ENCODE measurements at regions not wholly inside any gene's neighbourhood (a gene's known extent, or its start where the extent isn't known, plus 50 kb on each side); places are given as distances from the start of the nearest gene placed in this dataset.

- H3K4me3 ChIP-seq (ENCODE audit: low read depth in 1 of 2, low read length in 2 of 2): no peak overlapping the region
- no peak overlapping the region for H2AFZ ChIP-seq (ENCODE audit: low read depth, low read length)
- no peak overlapping the region for H3K9ac ChIP-seq (ENCODE audit: low read depth, low read length)
- H4K20me1 ChIP-seq (ENCODE audit: insufficient read depth, low read length): no peaks in the 10 kb centered on the region
- no peak overlapping the region for H3K4me2 ChIP-seq (ENCODE audit: insufficient read depth, low read length)
- H3K4me1 ChIP-seq (ENCODE audit: insufficient read depth, low read length): no peaks in the 10 kb centered on the region
- ATAC-seq (ENCODE audit: insufficient read depth, low read depth): no peak
- no peaks in the 10 kb centered on the region for H3K36me3 ChIP-seq (ENCODE audit: insufficient read depth, low read length)
- H3K79me2 ChIP-seq (ENCODE audit: insufficient read depth, low read length): no peaks in the 10 kb centered on the region
- TF ChIP-seq, protein P1, sequence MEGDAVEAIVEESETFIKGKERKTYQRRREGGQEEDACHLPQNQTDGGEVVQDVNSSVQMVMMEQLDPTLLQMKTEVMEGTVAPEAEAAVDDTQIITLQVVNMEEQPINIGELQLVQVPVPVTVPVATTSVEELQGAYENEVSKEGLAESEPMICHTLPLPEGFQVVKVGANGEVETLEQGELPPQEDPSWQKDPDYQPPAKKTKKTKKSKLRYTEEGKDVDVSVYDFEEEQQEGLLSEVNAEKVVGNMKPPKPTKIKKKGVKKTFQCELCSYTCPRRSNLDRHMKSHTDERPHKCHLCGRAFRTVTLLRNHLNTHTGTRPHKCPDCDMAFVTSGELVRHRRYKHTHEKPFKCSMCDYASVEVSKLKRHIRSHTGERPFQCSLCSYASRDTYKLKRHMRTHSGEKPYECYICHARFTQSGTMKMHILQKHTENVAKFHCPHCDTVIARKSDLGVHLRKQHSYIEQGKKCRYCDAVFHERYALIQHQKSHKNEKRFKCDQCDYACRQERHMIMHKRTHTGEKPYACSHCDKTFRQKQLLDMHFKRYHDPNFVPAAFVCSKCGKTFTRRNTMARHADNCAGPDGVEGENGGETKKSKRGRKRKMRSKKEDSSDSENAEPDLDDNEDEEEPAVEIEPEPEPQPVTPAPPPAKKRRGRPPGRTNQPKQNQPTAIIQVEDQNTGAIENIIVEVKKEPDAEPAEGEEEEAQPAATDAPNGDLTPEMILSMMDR (IDR thresholded peaks at IDR 0.05; ENCODE audit: borderline replicate concordance, extremely low read depth, low read length, poor library complexity, severe bottlenecking): no peak
- TF ChIP-seq EZH2 (IDR thresholded peaks at IDR 0.05; ENCODE audit: borderline replicate concordance, low read depth, low read length, severe bottlenecking): no peak
- no peak for DNase-seq
- no peak overlapping the region for H3K27ac ChIP-seq (ENCODE audit: low read length)
- no peaks in the 10 kb centered on the region for H3K27me3 ChIP-seq (ENCODE audit: insufficient read depth, low read length, poor library complexity)
- peaks cover 2% of the 10 kb centered on the region for H3K9me3 ChIP-seq (ENCODE audit: insufficient read depth, low read length, severe bottlenecking)
Measured at GRCh38 chr7:92930404-92930803, 94.0 kb upstream of the CDK6 start.

- Histone ChIP-seq H3K9ac (ENCODE audit: low read depth, low read length) (no peak overlapping the region), H3K4me2 (ENCODE audit: insufficient read depth, low read length) (no peak overlapping the region), H3K27ac (ENCODE audit: low read length) (no peak overlapping the region), H3K4me3 (ENCODE audit: low read depth in 1 of 2, low read length in 2 of 2) (no peak overlapping the region), H3K9me3 (ENCODE audit: insufficient read depth, low read length, severe bottlenecking) (peaks cover 2% of the 10 kb centered on the region), H3K4me1 (ENCODE audit: insufficient read depth, low read length) (no peaks in the 10 kb centered on the region), H3K27me3 (ENCODE audit: insufficient read depth, low read length, poor library complexity) (no peaks in the 10 kb centered on the region), H2AFZ (ENCODE audit: low read depth, low read length) (no peak overlapping the region), H3K79me2 (ENCODE audit: insufficient read depth, low read length) (no peaks in the 10 kb centered on the region), H4K20me1 (ENCODE audit: insufficient read depth, low read length) (no peaks in the 10 kb centered on the region), H3K36me3 (ENCODE audit: insufficient read depth, low read length) (no peaks in the 10 kb centered on the region)
- TF ChIP-seq, protein P1 (IDR thresholded peaks at IDR 0.05; ENCODE audit: borderline replicate concordance, extremely low read depth, low read length, poor library complexity, severe bottlenecking): no peak
- no peak for TF ChIP-seq EZH2 (IDR thresholded peaks at IDR 0.05; ENCODE audit: borderline replicate concordance, low read depth, low read length, severe bottlenecking)
- DNase-seq: no peak
- no peak for ATAC-seq (ENCODE audit: insufficient read depth, low read depth)
Measured at GRCh38 chr7:92926697-92927044, 90.3 kb upstream of the CDK6 start.

DNA sequence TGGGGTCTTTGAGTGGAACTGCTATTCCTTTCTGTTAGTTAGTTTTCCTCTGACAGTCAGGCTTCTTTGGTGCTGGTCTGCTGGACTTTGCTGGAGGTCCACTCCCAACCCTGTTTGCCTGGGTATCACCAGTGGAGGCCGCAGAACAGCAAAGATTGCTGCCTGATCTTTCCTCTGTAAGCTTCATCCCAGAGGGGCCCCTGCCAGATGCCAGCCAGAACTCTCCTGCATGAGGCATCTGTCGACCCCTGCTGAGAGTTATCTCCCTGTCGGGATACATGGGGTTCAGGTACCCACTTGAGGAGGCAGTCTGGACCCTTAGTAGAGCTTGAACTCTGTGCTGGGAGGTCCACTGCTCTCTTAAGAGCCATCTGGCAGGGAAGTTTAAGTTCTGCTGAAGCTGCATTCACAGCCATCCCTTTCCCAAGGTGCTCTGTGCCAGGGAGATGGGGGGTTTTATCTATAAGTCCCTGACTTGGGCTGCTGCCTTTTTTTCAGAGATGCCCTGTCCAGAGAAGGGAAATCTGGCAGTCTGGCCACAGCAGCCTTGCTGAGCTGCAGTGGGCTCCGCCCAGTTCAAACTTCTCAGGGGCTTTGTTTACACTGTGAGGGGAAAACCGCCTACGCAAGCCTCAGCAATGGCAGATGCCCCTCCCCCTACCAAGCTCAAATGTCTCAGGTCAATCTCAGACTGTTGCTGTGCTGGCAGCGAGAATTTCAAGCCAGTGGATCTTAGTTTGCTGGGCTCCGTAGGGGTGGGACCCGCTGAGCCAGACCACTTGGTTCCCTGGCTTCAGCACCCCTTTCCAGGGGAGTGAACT lies 89.7 kb upstream of the CDK6 start:
- Histone ChIP-seq H3K4me3 (ENCODE audit: low read depth in 1 of 2, low read length in 2 of 2) (no peak overlapping the region), H3K9ac (ENCODE audit: low read depth, low read length) (no peak overlapping the region), H3K9me3 (ENCODE audit: insufficient read depth, low read length, severe bottlenecking) (peaks cover 2% of the 10 kb centered on the region), H3K4me1 (ENCODE audit: insufficient read depth, low read length) (no peaks in the 10 kb centered on the region), H3K27me3 (ENCODE audit: insufficient read depth, low read length, poor library complexity) (no peaks in the 10 kb centered on the region), H3K4me2 (ENCODE audit: insufficient read depth, low read length) (no peak overlapping the region), H3K27ac (ENCODE audit: low read length) (no peak overlapping the region), H3K79me2 (ENCODE audit: insufficient read depth, low read length) (no peaks in the 10 kb centered on the region), H3K36me3 (ENCODE audit: insufficient read depth, low read length) (no peaks in the 10 kb centered on the region), H2AFZ (ENCODE audit: low read depth, low read length) (no peak overlapping the region), H4K20me1 (ENCODE audit: insufficient read depth, low read length) (no peaks in the 10 kb centered on the region)
- no peak for TF ChIP-seq EZH2 (IDR thresholded peaks at IDR 0.05; ENCODE audit: borderline replicate concordance, low read depth, low read length, severe bottlenecking)
- TF ChIP-seq, protein P1 (IDR thresholded peaks at IDR 0.05; ENCODE audit: borderline replicate concordance, extremely low read depth, low read length, poor library complexity, severe bottlenecking): no peak
- no peak for DNase-seq
- no peak for ATAC-seq (ENCODE audit: insufficient read depth, low read depth)
